Right atrium auricular region (tissue), 2 donors: ENCODE measurements at regions not wholly inside any gene's neighbourhood (a gene's known extent, or its start where the extent isn't known, plus 50 kb on each side); places are given as distances from the start of the nearest gene placed in this dataset.

Source experiments
- DNase-seq: peaks from one replicate; pipeline ENCODE4 v3.0.0-alpha.2; 2019; ENCODE audit warnings: low spot score
- H3K27ac ChIP-seq, 2 donors: fragments of 200-600 bp; sonication (generic); 1 replicate in 1 of 2; 2 replicates in 1 of 2; pipeline ENCODE4 v1.5.1; 2016 to 2019
- H3K27me3 ChIP-seq, 2 donors: fragments of 200-600 bp; sonication (generic); one replicate each; pipeline versions ENCODE4 v1.5.1 to v1.6.0; 2017 to 2019
- H3K36me3 ChIP-seq: fragments of 200-600 bp; sonication (generic); one replicate; pipeline ENCODE4 v1.5.1; 2016
- H3K4me1 ChIP-seq, 2 donors: fragments of 200-600 bp; sonication (generic); one replicate each; pipeline versions ENCODE4 v1.5.1 to v1.6.0; 2017 to 2019
- H3K4me3 ChIP-seq, 2 donors: fragments of 200-600 bp; sonication (generic); 1 replicate in 1 of 2; 2 replicates in 1 of 2; pipeline ENCODE4 v1.5.1; 2017 to 2019; ENCODE audit warnings: mild to moderate bottlenecking in 1 of 2, moderate library complexity in 1 of 2
- H3K9me3 ChIP-seq, 2 donors: fragments of 200-600 bp; sonication (generic); one replicate each; pipeline ENCODE4 v1.5.1; 2019
- CTCF ChIP-seq, 2 donors: fragments of 200-600 bp; sonication (generic); IDR thresholded peaks; one replicate each; pipeline ENCODE4 v1.5.1; 2019; ENCODE audit warnings: antibody characterized with exemption in 2 of 2

- H3K27ac ChIP-seq = no peak overlapping the region
- no peaks in the 10 kb centered on the region for H3K9me3 ChIP-seq
- H3K4me1 ChIP-seq = no peaks in the 10 kb centered on the region
- TF ChIP-seq CTCF (IDR thresholded peaks at IDR 0.05) = no peak
- H3K27me3 ChIP-seq = no peaks in the 10 kb centered on the region
- no peak for DNase-seq
- no peaks in the 10 kb centered on the region for H3K36me3 ChIP-seq
- no peak overlapping the region for H3K4me3 ChIP-seq
Observed at GRCh38 chr1:194103516-194104246, 917.3 kb upstream of the B3GALT2 start.

GRCh38 chr1:194103101-194103500 lies 916.7 kb upstream of the B3GALT2 start:
- no peaks in the 10 kb centered on the region for H3K27me3 ChIP-seq
- TF ChIP-seq CTCF (IDR thresholded peaks at IDR 0.05) = no peak
- H3K4me1 ChIP-seq = no peaks in the 10 kb centered on the region
- no peaks in the 10 kb centered on the region for H3K9me3 ChIP-seq
- no peaks in the 10 kb centered on the region for H3K36me3 ChIP-seq
- no peak for DNase-seq
- H3K4me3 ChIP-seq = no peak overlapping the region
- no peak overlapping the region for H3K27ac ChIP-seq

- Histone ChIP-seq H3K4me1 (no peaks in the 10 kb centered on the region), H3K9me3 (no peaks in the 10 kb centered on the region), H3K27me3 (no peaks in the 10 kb centered on the region), H3K27ac (no peak overlapping the region), H3K4me3 (no peak overlapping the region), H3K36me3 (no peaks in the 10 kb centered on the region)
- TF ChIP-seq CTCF (IDR thresholded peaks at IDR 0.05) = no peak
- DNase-seq = no peak
Observed at GRCh38 chr1:194102607-194103006, 916.2 kb upstream of the B3GALT2 start.

GRCh38 chr1:194084755-194085154 lies 898.3 kb upstream of the B3GALT2 start:
- H3K9me3 ChIP-seq = no peaks in the 10 kb centered on the region
- no peak for DNase-seq
- H3K4me3 ChIP-seq = no peak overlapping the region
- no peak overlapping the region for H3K27ac ChIP-seq
- no peaks in the 10 kb centered on the region for H3K27me3 ChIP-seq
- no peaks in the 10 kb centered on the region for H3K4me1 ChIP-seq
- TF ChIP-seq CTCF (IDR thresholded peaks at IDR 0.05) = no peak
- H3K36me3 ChIP-seq = no peaks in the 10 kb centered on the region

- Histone ChIP-seq H3K27me3 (no peaks in the 10 kb centered on the region), H3K36me3 (no peaks in the 10 kb centered on the region), H3K9me3 (no peaks in the 10 kb centered on the region), H3K4me1 (no peaks in the 10 kb centered on the region), H3K27ac (no peak overlapping the region), H3K4me3 (no peak overlapping the region)
- DNase-seq = no peak
- TF ChIP-seq CTCF (IDR thresholded peaks at IDR 0.05) = no peak
Observed at GRCh38 chr1:194081444-194081843, 895.0 kb upstream of the B3GALT2 start.

GRCh38 chr1:194080826-194081225 lies 894.4 kb upstream of the B3GALT2 start:
- Histone ChIP-seq H3K27ac (no peak overlapping the region), H3K4me3 (no peak overlapping the region), H3K9me3 (no peaks in the 10 kb centered on the region), H3K4me1 (no peaks in the 10 kb centered on the region), H3K36me3 (no peaks in the 10 kb centered on the region), H3K27me3 (no peaks in the 10 kb centered on the region)
- DNase-seq = no peak
- no peak for TF ChIP-seq CTCF (IDR thresholded peaks at IDR 0.05)
